AG04449 (cell line): ENCODE measurements at regions not wholly inside any gene's neighbourhood (a gene's known extent, or its start where the extent isn't known, plus 50 kb on each side); places are given as distances from the start of the nearest gene placed in this dataset.
"Not testable (repeated sequence)": the region's sequence is repeated elsewhere in the genome, so short reads cannot be mapped to it uniquely, and the experiment has no call there.

Experiments
- CTCF ChIA-PET: fragments of 350-600 bp; formaldehyde crosslinking; extraction: SDS; loops from one replicate; lab custom pipeline; 2021; ENCODE audit warnings: antibody characterized with exemption; lab: Yijun Ruan, JAX
- POLR2A ChIA-PET: fragments of 400-600, 350-600 bp; formaldehyde crosslinking; extraction: SDS; loops from one replicate; lab custom pipeline; 2020; ENCODE audit warnings: antibody characterized with exemption, inconsistent platforms; lab: Yijun Ruan, JAX
- DNase-seq: peaks from one replicate; pipeline ENCODE4 v3.0.0-alpha.2; 2010; ENCODE audit warnings: low read depth, low spot score
- H3K4me3 ChIP-seq: 2 replicates; pipeline ENCODE4 v1.5.1; 2011; ENCODE audit warnings: low read depth, mild to moderate bottlenecking, control low read depth, low read length
- TF ChIP-seq, protein P1 (sequence below): IDR thresholded peaks from one replicate; pipeline ENCODE4 v1.5.1; 2011; ENCODE audit warnings: mild to moderate bottlenecking, moderate library complexity, low read length, control low read depth, inconsistent platforms; ENCODE audit not compliant: insufficient read depth; ENCODE audit errors: missing control alignments

DNA sequence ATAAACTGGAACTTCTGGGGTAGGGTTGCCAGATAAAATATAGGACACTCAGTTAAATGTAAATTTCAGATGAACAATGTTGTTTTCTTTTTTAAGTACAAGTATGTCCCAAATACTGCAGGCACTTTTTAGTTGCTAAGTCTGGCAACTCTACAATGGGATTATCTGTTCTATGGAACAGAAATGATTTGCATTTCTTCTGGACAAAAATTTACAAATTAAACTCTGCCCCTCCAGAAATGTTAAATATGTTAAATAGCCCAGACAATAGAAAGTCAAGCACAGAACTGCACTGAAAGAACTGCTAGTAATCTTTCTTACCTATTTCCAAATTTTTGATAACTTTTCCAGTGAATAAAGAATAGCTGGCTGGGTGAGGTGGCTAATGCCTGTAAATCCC is 140.1 kb upstream of the DDX53 start:
- H3K4me3 ChIP-seq, result no peak overlapping the region
- POLR2A ChIA-PET, result no interaction called here
- TF ChIP-seq, protein P1, sequence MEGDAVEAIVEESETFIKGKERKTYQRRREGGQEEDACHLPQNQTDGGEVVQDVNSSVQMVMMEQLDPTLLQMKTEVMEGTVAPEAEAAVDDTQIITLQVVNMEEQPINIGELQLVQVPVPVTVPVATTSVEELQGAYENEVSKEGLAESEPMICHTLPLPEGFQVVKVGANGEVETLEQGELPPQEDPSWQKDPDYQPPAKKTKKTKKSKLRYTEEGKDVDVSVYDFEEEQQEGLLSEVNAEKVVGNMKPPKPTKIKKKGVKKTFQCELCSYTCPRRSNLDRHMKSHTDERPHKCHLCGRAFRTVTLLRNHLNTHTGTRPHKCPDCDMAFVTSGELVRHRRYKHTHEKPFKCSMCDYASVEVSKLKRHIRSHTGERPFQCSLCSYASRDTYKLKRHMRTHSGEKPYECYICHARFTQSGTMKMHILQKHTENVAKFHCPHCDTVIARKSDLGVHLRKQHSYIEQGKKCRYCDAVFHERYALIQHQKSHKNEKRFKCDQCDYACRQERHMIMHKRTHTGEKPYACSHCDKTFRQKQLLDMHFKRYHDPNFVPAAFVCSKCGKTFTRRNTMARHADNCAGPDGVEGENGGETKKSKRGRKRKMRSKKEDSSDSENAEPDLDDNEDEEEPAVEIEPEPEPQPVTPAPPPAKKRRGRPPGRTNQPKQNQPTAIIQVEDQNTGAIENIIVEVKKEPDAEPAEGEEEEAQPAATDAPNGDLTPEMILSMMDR, result no peak
- CTCF ChIA-PET, result interaction anchor here (1.4 kb wide), 1 partner anchor 14 kb away, joined by 3 read pairs; no protein-coding TSS in a partner anchor
- no peak for DNase-seq

DNA sequence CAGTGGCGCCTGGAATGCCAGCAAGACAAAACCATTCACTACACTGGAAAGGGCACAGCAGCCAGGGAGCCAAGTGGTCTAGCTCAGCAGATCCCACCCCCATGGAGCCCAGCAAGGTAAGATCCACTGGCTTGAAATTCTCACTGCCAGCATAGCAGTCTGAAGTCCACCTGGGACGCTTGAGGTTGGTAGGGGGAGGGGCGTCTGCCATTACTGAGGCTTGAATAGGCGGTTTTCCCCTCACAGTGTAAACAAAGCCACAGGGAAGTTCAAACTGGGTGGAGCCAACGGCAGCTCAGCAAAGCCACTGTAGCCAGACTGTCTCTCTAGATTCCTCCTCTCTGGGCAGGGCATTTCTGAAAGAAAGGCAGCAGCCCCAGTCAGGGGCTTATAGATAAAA is 133.0 kb upstream of the DDX53 start:
- H3K4me3 ChIP-seq, POLR2A ChIA-PET, CTCF ChIA-PET, DNase-seq: not testable (repeated sequence)

DNA sequence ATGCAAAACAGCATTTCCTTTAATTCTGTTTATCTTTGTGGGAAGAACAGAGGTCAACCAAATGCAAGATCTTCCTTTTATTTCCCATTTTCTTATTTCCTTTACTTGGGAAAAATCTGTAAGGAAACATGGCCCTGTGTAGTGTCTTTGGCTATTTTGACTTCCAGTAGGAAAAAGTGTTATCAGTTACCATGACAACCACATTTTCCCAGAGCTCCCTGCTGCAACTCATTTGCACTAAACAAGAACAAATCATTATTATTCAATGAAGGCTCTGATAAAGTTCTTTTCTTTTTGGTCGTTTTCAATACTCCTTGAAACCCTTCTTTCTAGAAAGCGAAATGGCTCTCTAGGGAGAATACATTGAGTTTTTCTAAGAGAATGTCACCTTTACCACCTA is 117.2 kb upstream of the DDX53 start:
- CTCF ChIA-PET, result no interaction called here
- TF ChIP-seq, protein P1, result no peak
- no peak for DNase-seq
- H3K4me3 ChIP-seq, result no peak overlapping the region
- POLR2A ChIA-PET, result no interaction called here

DNA sequence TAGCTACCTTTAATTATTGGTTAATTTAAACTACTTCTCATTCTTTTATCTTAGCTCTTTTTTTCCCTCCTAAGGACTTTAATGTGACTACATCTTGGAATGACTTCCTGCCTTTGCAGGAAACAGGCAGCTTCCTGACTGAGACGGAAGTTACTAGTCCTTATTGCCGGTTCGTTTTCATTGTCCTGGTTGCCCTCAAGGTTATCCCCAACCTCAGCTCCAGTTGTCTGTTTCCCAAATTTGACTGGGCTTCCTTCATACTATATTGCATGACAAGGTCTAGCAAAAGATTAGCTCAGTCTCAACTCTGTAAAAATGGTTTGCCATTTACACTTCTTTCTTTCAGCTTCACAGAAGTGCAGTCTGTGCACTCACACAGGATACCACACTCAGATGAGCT is 109.9 kb upstream of the DDX53 start:
- TF ChIP-seq, protein P1, result no peak
- H3K4me3 ChIP-seq, result no peak overlapping the region
- no peak for DNase-seq
- ChIA-PET CTCF (no interaction called here), POLR2A (no interaction called here)

DNA sequence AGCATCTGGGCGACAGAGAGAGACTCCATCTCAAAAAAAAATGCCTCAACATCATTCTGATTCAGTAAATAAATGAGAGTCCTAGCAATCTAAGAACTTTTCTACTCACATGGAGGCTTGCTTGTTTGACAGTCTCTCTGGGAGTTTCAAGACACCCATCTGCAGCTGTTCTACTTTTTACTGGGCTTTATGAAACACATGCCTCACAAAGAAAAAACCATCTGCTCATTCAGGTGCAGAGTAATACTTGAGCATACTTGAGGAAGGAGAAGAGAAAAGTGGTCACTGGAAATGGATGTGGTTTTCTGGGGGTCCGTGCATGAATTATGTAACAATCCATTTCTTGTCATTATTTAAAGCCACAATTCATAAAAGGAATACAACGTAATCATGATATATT is 87.1 kb upstream of the DDX53 start:
- TF ChIP-seq, protein P1, result no peak
- POLR2A ChIA-PET, result no interaction called here
- CTCF ChIA-PET, result interaction anchor here (0.9 kb wide), 1 partner anchor 927 kb away, joined by 3 read pairs; no protein-coding TSS in a partner anchor
- no peak for DNase-seq
- H3K4me3 ChIP-seq, result no peak overlapping the region

DNA sequence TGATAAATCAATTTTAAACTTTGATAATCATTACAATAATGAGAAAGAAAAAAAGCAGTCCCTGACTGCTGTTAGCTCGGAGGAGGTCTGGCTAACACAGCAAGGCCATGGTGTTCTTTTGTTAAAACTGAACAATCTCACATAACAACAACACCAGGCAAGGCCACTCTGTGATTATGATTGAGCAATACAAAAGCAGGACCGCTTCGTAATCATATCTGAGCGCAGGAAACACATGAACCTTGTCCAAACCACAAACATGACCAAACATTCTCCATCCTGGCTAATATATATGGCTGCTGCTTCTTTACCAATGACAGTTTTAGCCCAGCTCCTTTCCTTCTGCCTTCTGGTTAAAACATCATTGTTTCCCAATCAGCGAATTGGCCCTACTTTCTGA is 76.8 kb upstream of the DDX53 start:
- ChIA-PET CTCF (no interaction called here), POLR2A (no interaction called here)
- H3K4me3 ChIP-seq, result no peak overlapping the region
- TF ChIP-seq, protein P1, result no peak
- DNase-seq, result no peak

DNA sequence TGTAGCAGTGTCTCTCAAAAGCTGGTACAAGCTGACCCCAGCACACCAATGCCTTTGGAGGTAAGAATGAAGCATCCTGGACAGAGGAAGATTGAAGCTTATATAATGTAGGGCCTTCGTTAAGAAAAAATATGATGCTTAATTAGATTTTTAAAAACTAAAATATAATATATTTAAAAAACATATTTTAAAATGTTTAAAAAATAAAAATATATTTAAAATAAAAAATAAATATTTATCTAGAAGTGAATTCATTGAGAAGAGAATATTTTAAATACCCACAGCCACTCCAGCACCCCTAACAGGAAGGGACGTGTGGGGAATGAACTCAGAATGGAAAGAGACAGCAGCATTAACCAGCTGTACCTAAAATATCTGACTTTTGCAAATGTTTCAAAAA is 65.1 kb upstream of the DDX53 start:
- ChIA-PET CTCF (no interaction called here), POLR2A (no interaction called here)
- DNase-seq, result no peak
- TF ChIP-seq, protein P1, result no peak
- H3K4me3 ChIP-seq, result no peak overlapping the region
